Stomach (tissue), 8 donors: ENCODE measurements at regions not wholly inside any gene's neighbourhood (a gene's known extent, or its start where the extent isn't known, plus 50 kb on each side); places are given as distances from the start of the nearest gene placed in this dataset.

Experiments used
- DNase-seq, 2 donors: peaks; one replicate each; pipeline versions ENCODE4 v3.0.0 to v3.0.0-alpha.2; 2013 to 2019
- H3K27ac ChIP-seq, 5 donors: fragments of 200-600 bp in 4 of 5; sonication (generic) in 4 of 5; one replicate each; pipeline ENCODE4 v1.5.1; 2013 to 2019; ENCODE audit warnings: mild to moderate bottlenecking in 1 of 5, moderate library complexity in 1 of 5
- H3K27me3 ChIP-seq, 3 donors: fragments of 200-600 bp; sonication (generic); one replicate each; pipeline ENCODE4 v1.5.1; 2017 to 2019; ENCODE audit warnings: mixed run types in 1 of 3
- H3K36me3 ChIP-seq, 4 donors: fragments of 200-600 bp; sonication (generic); 1 replicate in 3 of 4; 2 replicates in 1 of 4; pipeline ENCODE4 v1.5.1; 2016 to 2019
- H3K4me1 ChIP-seq, 4 donors: fragments of 200-600 bp; sonication (generic); one replicate each; pipeline ENCODE4 v1.5.1; 2016 to 2019
- H3K4me3 ChIP-seq, 4 donors: fragments of 200-600 bp; sonication (generic) in 3 of 4; one replicate each; pipeline ENCODE4 v1.5.1; 2016 to 2019; ENCODE audit warnings: mild to moderate bottlenecking in 1 of 4
- H3K9me3 ChIP-seq, 4 donors: fragments of 200-600 bp; sonication (generic); one replicate each; pipeline ENCODE4 v1.5.1; 2016 to 2019
- EP300 ChIP-seq: sonication (generic); formaldehyde crosslinking; IDR thresholded peaks from one replicate; pipeline ENCODE4 v1.6.1; 2017; ENCODE audit warnings: antibody characterized with exemption
- POLR2A ChIP-seq, 4 donors: fragments of 450-650 bp; IDR thresholded peaks; one replicate each; pipeline ENCODE4 v1.6.1; 2016; ENCODE audit warnings: antibody characterized with exemption in 4 of 4, control low read depth in 2 of 4, mild to moderate bottlenecking in 1 of 4, moderate library complexity in 1 of 4
- POLR2AphosphoS5 ChIP-seq, 3 donors: sonication (generic); formaldehyde crosslinking; IDR thresholded peaks; one replicate each; pipeline ENCODE4 v1.6.1; 2016; ENCODE audit warnings: antibody characterized with exemption in 3 of 3
- whole genome bisulfite sequencing, 5 donors: extraction: QIAGEN DNeasy Blood & Tissue Kit in 3 of 5; methylation state at CpG; one replicate each; pipeline versions ENCODE4 v1.1.5 to v1.1.7; 2013 to 2018; 5-methylcytosine and 5-hydroxymethylcytosine counted together
- intact Hi-C: fragments of 100-400 bp; cut with DNase I; formaldehyde crosslinking; loops from one replicate; pipeline ENCODE4 v1.15.1; 2023; ENCODE audit warnings: low total_unique reads
- TF ChIP-seq, protein P1 (sequence below), 7 experiments: fragments of 450-650 bp in 4 of 7; fragments of 200-600 bp in 3 of 7; sonication (generic) in 3 of 7; IDR thresholded peaks; one replicate each; pipeline ENCODE4 v1.5.1; 2016 to 2019; ENCODE audit warnings: antibody characterized with exemption in 7 of 7, control low read depth in 2 of 7, mild to moderate bottlenecking in 1 of 7
- donor health status: healthy with polysubstance abuse.
- donor health status: Bipolar disorder and iron deficiency.
- donor health status: healthy.

DNA sequence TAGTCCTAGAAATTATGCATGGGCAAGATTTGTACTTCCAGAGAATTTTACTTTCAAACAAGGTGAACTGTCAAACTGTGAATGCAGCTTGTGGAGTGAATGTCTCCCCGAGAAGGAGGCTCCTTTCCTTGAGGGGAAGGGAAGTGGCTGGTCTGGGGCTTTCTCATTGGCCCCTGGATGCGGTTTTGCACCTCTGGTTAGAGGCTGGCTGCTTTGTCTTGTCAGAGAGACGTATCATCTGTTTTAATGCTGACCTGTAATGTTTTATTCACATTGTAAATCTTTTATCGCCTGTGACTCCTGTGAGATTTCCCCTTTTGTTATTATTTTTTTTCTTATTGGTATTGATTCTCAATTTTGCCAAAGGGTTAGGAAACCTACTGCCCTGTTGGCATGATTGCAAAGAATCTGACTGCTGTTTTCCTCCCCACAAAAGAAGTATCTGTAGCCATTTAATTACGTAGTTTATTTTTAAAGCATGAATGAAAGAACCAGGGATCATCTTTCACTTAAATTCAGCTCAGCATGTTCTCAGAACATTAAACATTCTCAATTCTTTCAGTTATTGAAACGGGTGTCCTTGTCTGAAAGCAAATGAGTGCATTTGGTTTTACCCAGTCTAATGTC lies 238.3 kb upstream of the NFE2L3 start:
- Histone ChIP-seq H3K36me3 (no peaks in the 10 kb centered on the region), H3K27ac (no peak overlapping the region), H3K27me3 (peaks cover 0 to 11% (median 0%) of the 10 kb centered on the region in 3 donors), H3K4me1 (peaks cover 0 to 22% (median 11%) of the 10 kb centered on the region in 4 donors), H3K9me3 (peaks cover 0 to 9% (median 3%) of the 10 kb centered on the region in 4 donors), H3K4me3 (no peak overlapping the region)
- 45 to 66% (median 59%) methylated on average over 6 of the region's 6 CpGs for WGBS, 5 donors
- no peak for DNase-seq
- TF ChIP-seq EP300 (no peak), POLR2AphosphoS5 (IDR thresholded peaks at IDR 0.05) (no peak), POLR2A (IDR thresholded peaks at IDR 0.05) (no peak)
- TF ChIP-seq, protein P1, sequence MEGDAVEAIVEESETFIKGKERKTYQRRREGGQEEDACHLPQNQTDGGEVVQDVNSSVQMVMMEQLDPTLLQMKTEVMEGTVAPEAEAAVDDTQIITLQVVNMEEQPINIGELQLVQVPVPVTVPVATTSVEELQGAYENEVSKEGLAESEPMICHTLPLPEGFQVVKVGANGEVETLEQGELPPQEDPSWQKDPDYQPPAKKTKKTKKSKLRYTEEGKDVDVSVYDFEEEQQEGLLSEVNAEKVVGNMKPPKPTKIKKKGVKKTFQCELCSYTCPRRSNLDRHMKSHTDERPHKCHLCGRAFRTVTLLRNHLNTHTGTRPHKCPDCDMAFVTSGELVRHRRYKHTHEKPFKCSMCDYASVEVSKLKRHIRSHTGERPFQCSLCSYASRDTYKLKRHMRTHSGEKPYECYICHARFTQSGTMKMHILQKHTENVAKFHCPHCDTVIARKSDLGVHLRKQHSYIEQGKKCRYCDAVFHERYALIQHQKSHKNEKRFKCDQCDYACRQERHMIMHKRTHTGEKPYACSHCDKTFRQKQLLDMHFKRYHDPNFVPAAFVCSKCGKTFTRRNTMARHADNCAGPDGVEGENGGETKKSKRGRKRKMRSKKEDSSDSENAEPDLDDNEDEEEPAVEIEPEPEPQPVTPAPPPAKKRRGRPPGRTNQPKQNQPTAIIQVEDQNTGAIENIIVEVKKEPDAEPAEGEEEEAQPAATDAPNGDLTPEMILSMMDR (IDR thresholded peaks at IDR 0.05): no peak
- intact Hi-C loops: no loop called here

DNA sequence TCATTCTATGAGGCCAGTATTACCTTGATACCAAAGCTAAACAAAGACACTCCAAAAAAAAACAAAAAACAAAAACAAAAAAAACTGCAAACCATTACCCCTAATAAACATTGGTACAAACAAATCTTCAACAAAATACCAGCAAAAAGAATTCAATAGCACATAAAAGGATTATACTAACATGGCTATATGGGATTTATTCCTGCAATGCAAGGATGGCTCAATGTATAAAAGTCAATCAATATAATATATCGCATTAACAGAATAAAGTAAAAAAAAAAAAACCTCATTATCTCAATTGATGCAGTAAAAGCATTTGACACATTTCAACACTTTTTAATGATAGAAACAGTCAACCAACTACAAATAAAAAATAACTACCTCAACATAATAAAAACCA lies 233.3 kb upstream of the NFE2L3 start:
- intact Hi-C loops: no loop called here
- TF ChIP-seq EP300: no peak
- no peak for TF ChIP-seq POLR2AphosphoS5 (IDR thresholded peaks at IDR 0.05)
- TF ChIP-seq POLR2A (IDR thresholded peaks at IDR 0.05): no peak
- TF ChIP-seq, protein P1 (IDR thresholded peaks at IDR 0.05): no peak
- Histone ChIP-seq H3K9me3 (peaks cover 0 to 16% (median 3%) of the 10 kb centered on the region in 4 donors), H3K27ac (no peak overlapping the region), H3K36me3 (no peaks in the 10 kb centered on the region), H3K27me3 (peaks cover 0 to 11% (median 0%) of the 10 kb centered on the region in 3 donors), H3K4me3 (no peak overlapping the region), H3K4me1 (peaks cover 0 to 6% (median 0%) of the 10 kb centered on the region in 4 donors)
- no peak for DNase-seq
- 95 to 100% (median 100%) methylated on average over 1 of the region's 1 CpG for WGBS, 5 donors

- H3K36me3 ChIP-seq: no peaks in the 10 kb centered on the region
- H3K4me1 ChIP-seq: no peaks in the 10 kb centered on the region
- no peak overlapping the region for H3K27ac ChIP-seq
- DNase-seq: no peak
- H3K4me3 ChIP-seq: no peak overlapping the region
- no peaks in the 10 kb centered on the region for H3K27me3 ChIP-seq
- intact Hi-C loops: no loop called here
- 73 to 89% (median 79%) methylated on average over 3 of the region's 3 CpGs for WGBS, 5 donors
- TF ChIP-seq, protein P1 (IDR thresholded peaks at IDR 0.05): no peak
- TF ChIP-seq POLR2A (IDR thresholded peaks at IDR 0.05) (no peak), EP300 (no peak)
- H3K9me3 ChIP-seq: peaks cover 0 to 16% (median 3%) of the 10 kb centered on the region in 4 donors
These were observed 229.7 kb upstream of the NFE2L3 start for GRCh38 chr7:25922296-25922695.

DNA sequence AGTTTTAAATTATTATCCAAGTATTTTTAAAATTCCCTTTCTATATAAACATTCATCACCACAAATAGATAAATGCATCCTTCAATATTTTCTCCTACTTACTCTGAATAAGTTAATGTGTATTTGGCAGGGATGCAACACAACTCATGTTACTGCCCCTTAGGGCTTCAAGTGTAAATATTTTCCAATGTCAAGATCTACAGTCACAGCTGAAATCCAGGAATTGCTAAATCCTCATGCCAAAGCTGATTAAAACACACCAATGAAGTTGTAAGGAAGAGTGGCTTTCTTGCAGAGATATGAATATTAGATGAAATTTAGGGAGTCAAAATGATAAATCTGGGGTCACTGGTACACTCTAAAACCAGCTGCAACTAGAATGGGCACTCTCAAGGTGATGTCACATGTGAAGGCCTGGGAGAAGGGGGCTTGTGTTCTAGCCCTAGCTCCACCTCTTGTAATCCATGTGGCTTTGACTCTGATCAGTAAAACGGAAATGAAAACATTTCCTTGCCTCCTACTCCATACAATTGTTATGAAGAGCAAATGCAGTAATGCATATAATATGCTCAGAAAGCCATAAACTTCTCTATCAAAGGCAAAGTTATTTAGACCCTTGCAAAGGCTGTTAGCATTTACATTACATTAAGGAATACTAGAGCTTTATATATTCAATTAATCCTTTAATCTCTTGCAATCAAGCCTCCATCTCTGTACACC lies 228.1 kb upstream of the NFE2L3 start:
- Histone ChIP-seq H3K36me3 (no peaks in the 10 kb centered on the region), H3K27me3 (no peaks in the 10 kb centered on the region), H3K4me3 (no peak overlapping the region), H3K4me1 (no peaks in the 10 kb centered on the region), H3K27ac (no peak overlapping the region), H3K9me3 (peaks cover 0 to 5% (median 0%) of the 10 kb centered on the region in 4 donors)
- 35 to 62% (median 52%) methylated on average over 1 of the region's 1 CpG for WGBS, 5 donors
- TF ChIP-seq POLR2A (IDR thresholded peaks at IDR 0.05) (no peak), EP300 (no peak), POLR2AphosphoS5 (IDR thresholded peaks at IDR 0.05) (no peak)
- TF ChIP-seq, protein P1 (IDR thresholded peaks at IDR 0.05): no peak
- no peak for DNase-seq
- intact Hi-C loops: no loop called here
